ENCODE measurements at regions not wholly inside any gene's neighbourhood (a gene's known extent, or its start where the extent isn't known, plus 50 kb on each side); places are given as distances from the start of the nearest gene placed in this dataset.

DNA sequence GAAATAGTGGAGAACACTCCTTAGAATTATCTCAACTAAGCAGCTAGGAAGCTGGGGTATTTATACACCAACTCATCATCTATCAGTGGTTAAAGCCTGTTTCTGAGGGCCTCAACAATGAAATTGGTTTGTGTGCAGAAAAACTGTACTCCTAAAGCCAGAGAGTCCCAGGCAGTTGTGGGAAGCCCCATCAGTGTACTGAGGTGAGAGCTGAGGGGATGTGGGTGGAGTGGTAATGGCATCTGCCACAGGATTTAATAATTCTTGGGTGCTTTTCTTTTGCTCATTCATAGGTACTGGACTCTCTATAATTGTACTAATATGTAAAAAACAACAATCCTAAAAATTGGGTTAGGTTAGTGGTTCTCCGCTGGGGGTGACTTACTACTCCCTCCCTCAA lies 267.5 kb downstream of the PTEN start:
- DNase-seq (ENCODE audit: low spot score), result no peak
- TF ChIP-seq, protein P1, sequence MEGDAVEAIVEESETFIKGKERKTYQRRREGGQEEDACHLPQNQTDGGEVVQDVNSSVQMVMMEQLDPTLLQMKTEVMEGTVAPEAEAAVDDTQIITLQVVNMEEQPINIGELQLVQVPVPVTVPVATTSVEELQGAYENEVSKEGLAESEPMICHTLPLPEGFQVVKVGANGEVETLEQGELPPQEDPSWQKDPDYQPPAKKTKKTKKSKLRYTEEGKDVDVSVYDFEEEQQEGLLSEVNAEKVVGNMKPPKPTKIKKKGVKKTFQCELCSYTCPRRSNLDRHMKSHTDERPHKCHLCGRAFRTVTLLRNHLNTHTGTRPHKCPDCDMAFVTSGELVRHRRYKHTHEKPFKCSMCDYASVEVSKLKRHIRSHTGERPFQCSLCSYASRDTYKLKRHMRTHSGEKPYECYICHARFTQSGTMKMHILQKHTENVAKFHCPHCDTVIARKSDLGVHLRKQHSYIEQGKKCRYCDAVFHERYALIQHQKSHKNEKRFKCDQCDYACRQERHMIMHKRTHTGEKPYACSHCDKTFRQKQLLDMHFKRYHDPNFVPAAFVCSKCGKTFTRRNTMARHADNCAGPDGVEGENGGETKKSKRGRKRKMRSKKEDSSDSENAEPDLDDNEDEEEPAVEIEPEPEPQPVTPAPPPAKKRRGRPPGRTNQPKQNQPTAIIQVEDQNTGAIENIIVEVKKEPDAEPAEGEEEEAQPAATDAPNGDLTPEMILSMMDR (conservative IDR thresholded peaks at IDR 0.05; ENCODE audit: low read depth), result no peak
- peak overlapping the region; percentile 86; the same call in 1 of the 2 replicates for H3K27ac ChIP-seq
- POLR2A ChIA-PET (ENCODE audit: low non-redundant PET), result interaction anchor here (1.0 kb wide), 1 partner anchor 269 kb away, joined by 3 read pairs; no protein-coding TSS in a partner anchor
- CTCF ChIA-PET, result no interaction called here

DNA sequence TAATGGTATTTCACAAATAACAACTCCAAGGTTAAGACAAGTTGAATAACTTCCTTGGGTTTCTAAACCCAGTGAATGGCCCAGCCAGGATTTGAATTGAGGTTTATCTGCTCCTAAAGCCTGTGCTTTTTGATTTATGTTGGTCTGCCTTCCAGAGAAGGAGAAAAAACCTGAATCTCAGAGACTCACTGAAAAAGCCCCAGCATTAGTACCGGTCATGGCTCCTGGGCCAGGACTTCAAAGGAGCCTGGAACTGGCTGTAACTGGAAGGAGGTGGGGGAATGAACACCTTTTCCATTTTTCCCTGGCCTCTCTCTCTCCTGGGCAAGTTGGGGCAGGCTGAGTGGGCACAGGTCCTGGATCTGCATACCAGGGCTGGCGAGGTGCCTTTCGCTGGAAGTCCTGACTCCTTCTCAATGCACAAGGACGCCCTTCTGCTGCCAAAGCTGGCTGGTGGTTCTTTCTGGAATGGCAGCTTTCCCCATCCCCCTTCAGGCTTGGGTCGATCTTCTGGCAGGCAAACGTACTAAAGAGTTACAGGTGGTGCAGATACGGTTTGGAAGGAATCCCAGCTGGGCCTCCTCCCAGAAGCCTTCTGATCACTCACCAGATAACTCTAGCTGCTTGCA lies 268.2 kb downstream of the PTEN start:
- TF ChIP-seq, protein P1 (conservative IDR thresholded peaks at IDR 0.05; ENCODE audit: low read depth), result peak; percentile 65
- H3K27ac ChIP-seq, result peak overlapping the region; percentile 86
- CTCF ChIA-PET, result interaction anchor here (0.5 to 1.4 kb wide), 7 partner anchors 24 to 476 kb away, joined by 3 to 11 read pairs (median 3); no protein-coding TSS in a partner anchor
- POLR2A ChIA-PET (ENCODE audit: low non-redundant PET), result interaction anchor here (0.6 kb wide), 1 partner anchor 17 kb away, joined by 3 read pairs; no protein-coding TSS in a partner anchor
- peak; percentile 91 for DNase-seq (ENCODE audit: low spot score)

DNA sequence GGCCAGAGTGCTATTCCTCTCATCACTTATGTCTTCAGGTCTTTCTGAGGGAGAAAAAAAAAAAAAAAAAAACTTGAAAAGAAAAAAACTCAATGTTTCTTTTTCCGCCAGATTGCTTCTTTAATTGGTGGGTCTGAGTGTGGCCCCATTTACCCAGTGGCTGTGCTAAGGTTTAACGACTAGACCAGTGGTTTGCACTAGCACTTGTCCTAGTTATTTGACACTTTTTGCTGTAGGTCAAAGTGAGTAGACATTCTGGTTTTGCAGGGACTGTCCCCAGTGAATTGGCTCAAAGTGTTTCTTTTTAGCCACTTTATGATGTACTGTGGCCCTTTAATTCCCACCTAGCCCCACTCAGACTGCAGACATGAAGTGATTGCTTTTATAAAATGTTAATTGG lies 273.3 kb downstream of the PTEN start:
- no peak overlapping the region for H3K27ac ChIP-seq
- TF ChIP-seq, protein P1 (conservative IDR thresholded peaks at IDR 0.05; ENCODE audit: low read depth), result no peak
- POLR2A ChIA-PET (ENCODE audit: low non-redundant PET), result no interaction called here
- DNase-seq (ENCODE audit: low spot score), result no peak
- CTCF ChIA-PET, result interaction anchor here (0.7 kb wide), 1 partner anchor 491 kb away, joined by 3 read pairs; no protein-coding TSS in a partner anchor

DNA sequence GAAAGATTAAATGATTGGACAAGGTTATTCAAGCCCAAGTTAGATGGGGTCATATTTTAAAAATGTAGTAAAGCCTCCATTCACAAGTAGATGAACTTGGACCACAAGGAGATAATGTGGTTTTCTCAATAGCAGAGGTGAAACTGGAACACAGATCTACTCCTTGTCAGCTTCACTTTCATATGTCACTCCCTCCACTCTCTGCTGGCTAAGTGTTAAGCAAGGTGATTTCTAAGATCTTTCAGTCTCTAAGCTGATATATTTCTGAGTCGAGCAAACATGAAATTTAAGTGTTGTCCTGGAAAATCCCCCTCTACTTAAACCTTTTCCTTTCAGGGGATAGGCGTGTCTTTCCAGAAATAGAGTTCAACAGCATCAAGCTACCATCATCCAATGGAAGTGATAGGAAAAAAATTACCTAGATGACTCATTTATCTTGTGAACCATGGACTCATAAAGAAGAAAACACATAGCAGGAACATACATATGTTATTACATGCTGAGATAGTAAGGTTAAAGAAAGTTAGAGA lies 275.0 kb downstream of the PTEN start:
- TF ChIP-seq, protein P1 (conservative IDR thresholded peaks at IDR 0.05; ENCODE audit: low read depth), result no peak
- no peak for DNase-seq (ENCODE audit: low spot score)
- ChIA-PET POLR2A (ENCODE audit: low non-redundant PET) (no interaction called here), CTCF (no interaction called here)
- no peak overlapping the region for H3K27ac ChIP-seq

DNA sequence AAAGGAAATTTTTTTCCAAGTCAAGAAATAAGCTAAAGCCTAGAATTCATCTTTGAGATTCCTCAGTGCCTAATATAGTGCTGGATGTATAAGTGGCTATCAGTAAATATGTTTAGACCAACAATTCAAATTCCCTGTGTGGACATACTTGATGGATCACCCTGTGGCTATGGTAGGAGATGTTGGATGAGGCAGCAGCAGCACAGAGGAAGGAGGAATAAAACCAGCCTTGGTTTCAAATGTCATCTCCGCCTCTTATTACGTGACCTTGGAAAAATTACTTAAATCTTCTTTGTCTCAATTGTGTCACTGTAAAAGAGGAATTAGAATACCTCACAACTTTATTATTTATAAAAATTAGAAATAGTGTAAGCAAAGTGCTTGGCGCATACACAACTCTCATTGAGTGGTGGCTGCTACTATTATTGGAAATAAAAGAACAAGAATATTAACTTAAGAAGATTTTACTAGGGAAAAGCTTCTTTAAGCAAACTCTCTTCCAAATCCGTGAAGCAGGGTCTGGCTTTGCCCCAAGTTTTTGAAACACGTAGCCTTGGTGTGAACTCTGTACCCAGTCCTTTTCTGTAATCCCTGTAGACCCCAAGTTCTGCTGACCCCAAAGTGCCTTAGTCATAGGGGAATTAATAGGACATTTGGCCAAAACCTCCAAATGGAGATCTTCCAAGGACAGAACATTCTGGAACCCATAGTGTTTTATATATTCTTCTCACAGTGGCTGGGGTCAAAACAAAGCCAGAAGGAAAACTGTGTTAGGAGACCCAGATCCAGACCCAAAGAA lies 283.8 kb downstream of the PTEN start:
- ChIA-PET POLR2A (ENCODE audit: low non-redundant PET) (no interaction called here), CTCF (no interaction called here)
- H3K27ac ChIP-seq, result no peak overlapping the region
- TF ChIP-seq, protein P1 (conservative IDR thresholded peaks at IDR 0.05; ENCODE audit: low read depth), result no peak
- DNase-seq (ENCODE audit: low spot score), result no peak

DNA sequence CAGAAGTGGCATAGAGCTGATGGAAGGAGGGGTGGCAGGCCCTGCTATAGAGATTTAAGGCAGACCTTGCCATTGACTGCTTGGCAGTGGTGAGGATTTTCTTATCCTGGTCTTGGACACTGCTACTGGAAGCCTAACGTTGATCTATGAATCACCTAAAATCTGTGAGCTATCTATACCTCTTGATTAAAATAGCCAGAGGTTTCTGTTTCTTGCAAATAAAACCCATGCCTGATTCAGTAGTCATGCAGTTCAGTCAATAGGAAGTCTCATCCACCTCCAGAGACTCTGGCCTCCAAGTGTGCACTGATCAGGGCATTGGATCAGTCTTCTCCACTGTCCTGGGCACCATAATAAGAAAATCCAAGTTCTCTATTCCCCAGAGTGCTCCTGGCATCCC lies 286.5 kb downstream of the PTEN start:
- TF ChIP-seq, protein P1 (conservative IDR thresholded peaks at IDR 0.05; ENCODE audit: low read depth), result no peak
- H3K27ac ChIP-seq, result no peak overlapping the region
- ChIA-PET CTCF (interaction anchor here (0.6 kb wide), 1 partner anchor 417 kb away, joined by 3 read pairs; no protein-coding TSS in a partner anchor), POLR2A (ENCODE audit: low non-redundant PET) (no interaction called here)
- DNase-seq (ENCODE audit: low spot score), result no peak
